GM12892 (cell line): ENCODE measurements at regions not wholly inside any gene's neighbourhood (a gene's known extent, or its start where the extent isn't known, plus 50 kb on each side); places are given as distances from the start of the nearest gene placed in this dataset.

Experiments
- POLR2A ChIP-seq: IDR thresholded peaks from 2 replicates; pipeline ENCODE4 v1.6.1; 2011; ENCODE audit warnings: low read depth, low read length, control low read depth
- POLR2AphosphoS5 ChIP-seq: IDR thresholded peaks from 2 replicates; pipeline ENCODE4 v1.6.1; 2011; ENCODE audit warnings: low read depth, low read length, control low read depth
- TAF1 ChIP-seq: IDR thresholded peaks from 2 replicates; pipeline ENCODE4 v1.6.1; 2011; ENCODE audit warnings: low read depth, mild to moderate bottlenecking, control low read depth, low read length, borderline replicate concordance

GRCh38 chr17:30584810-30585209 is 107.6 kb downstream of the GOSR1 start:
- TF ChIP-seq POLR2A (no peak), TAF1 (no peak), POLR2AphosphoS5 (no peak)
